GM21786 (cell line): ENCODE measurements at regions not wholly inside any gene's neighbourhood (a gene's known extent, or its start where the extent isn't known, plus 50 kb on each side); places are given as distances from the start of the nearest gene placed in this dataset.

Experiments
- ATAC-seq: cut with Tn5 transposase; IDR thresholded peaks from one replicate; pipeline ENCODE4 v1.9.1; 2021; ENCODE audit not compliant: unreplicated experiment

GRCh38 chr5:37921452-37921851, 81.6 kb upstream of the GDNF start:
- no peak for ATAC-seq

GRCh38 chr5:37918424-37918823, 78.6 kb upstream of the GDNF start:
- ATAC-seq, result no peak

GRCh38 chr5:37916525-37916924, 76.7 kb upstream of the GDNF start:
- no peak for ATAC-seq

- no peak for ATAC-seq
Observed at GRCh38 chr5:37915097-37915736, 75.4 kb upstream of the GDNF start.

GRCh38 chr5:37909610-37910266, 69.9 kb upstream of the GDNF start:
- peak; percentile 79 for ATAC-seq

GRCh38 chr5:37906416-37906815, 66.6 kb upstream of the GDNF start:
- no peak for ATAC-seq

- ATAC-seq, result no peak
Observed at GRCh38 chr5:37905230-37905629, 65.4 kb upstream of the GDNF start.

GRCh38 chr5:37902323-37902722, 62.5 kb upstream of the GDNF start:
- no peak for ATAC-seq

- ATAC-seq, result no peak
Observed at GRCh38 chr5:37900692-37901091, 60.9 kb upstream of the GDNF start.

- no peak for ATAC-seq
Observed at GRCh38 chr5:37899037-37899436, 59.2 kb upstream of the GDNF start.

GRCh38 chr5:37896159-37896558, 56.3 kb upstream of the GDNF start:
- ATAC-seq, result no peak

- ATAC-seq, result no peak
Observed at GRCh38 chr5:37893434-37894134, 53.7 kb upstream of the GDNF start.

- ATAC-seq, result no peak
Observed at GRCh38 chr5:37892586-37892985, 52.7 kb upstream of the GDNF start.

GRCh38 chr5:37891832-37892231, 52.0 kb upstream of the GDNF start:
- ATAC-seq, result no peak

- no peak for ATAC-seq
Observed at GRCh38 chr5:37889612-37890317, 49.9 kb upstream of the GDNF start.
